Muscle of back (tissue), 3 donors: ENCODE measurements at regions not wholly inside any gene's neighbourhood (a gene's known extent, or its start where the extent isn't known, plus 50 kb on each side); places are given as distances from the start of the nearest gene placed in this dataset.
"Not testable (repeated sequence)": the region's sequence is repeated elsewhere in the genome, so short reads cannot be mapped to it uniquely, and the experiment has no call there.

ENCODE experiments used
- DNase-seq, 3 donors: peaks; one replicate each; pipeline versions ENCODE4 v3.0.0 to v3.0.0-alpha.2; 2013

DNA sequence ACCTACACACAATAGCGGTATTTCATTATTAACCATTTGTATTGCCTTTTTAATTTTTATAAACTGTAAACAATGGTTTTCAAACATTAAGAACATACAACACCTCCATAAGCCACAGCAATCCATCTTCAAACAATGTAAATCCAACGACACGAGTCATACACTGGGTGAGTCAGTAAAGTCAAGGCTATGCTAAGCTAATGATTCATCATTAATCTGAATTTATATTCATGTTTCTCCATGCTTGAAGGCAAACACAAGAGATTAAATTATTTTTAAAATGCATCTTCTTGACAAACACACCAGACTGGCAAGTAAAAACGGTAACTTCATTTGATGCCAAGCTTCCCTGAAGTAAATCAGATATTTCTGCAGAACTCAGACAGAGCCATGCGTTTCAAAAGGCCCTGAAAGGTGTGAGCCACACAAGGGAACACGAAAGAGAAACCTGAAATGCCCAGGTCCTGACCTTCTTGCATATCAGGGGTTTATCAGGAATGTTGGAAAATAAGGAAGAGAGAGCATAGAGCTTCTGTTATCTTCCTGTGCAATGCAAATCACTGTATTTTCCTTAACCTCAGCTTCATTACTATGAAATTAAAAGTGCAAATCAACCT is 162.5 kb downstream of the ALDH8A1 start:
- peak in 1 of 3 donors; percentile 37 for DNase-seq

DNA sequence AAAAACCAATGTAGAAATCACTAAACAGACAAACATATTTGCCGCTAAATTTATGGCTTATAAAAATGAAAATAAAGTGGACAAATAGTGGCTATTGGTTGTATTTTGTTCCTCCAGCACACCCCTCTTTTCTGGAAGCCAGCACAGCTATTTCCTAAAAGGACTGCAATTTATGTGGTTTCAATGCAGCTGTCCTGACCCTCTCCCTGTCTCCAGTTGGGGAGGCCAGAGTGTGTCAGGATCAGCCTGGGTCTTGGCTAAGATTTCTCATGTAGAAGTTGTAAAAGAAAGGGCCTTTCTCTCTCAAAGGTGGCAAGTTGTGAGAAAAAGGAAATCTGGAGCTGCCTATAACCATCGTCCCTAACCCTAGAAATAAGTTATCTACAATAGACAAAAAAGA is 165.6 kb downstream of the ALDH8A1 start:
- no peak for DNase-seq

DNA sequence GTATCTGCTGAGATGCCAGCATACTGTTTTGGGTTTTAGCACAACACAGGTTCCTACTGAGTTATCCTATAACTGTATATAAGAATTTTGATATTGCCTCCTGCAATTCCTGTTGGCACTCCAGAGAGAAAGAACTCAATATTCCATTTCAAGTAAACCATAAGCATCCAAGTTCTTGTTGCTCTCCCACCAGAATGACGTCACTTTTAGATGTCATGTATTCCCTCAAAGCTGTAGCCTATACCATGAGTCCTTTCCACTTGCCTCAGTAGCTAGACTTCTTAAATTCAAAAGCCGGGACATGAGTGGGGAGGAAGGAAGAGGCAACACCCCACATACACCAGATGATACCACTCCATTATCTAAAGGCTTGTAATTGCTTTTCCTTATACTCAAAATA is 171.5 kb downstream of the ALDH8A1 start:
- DNase-seq = no peak

DNA sequence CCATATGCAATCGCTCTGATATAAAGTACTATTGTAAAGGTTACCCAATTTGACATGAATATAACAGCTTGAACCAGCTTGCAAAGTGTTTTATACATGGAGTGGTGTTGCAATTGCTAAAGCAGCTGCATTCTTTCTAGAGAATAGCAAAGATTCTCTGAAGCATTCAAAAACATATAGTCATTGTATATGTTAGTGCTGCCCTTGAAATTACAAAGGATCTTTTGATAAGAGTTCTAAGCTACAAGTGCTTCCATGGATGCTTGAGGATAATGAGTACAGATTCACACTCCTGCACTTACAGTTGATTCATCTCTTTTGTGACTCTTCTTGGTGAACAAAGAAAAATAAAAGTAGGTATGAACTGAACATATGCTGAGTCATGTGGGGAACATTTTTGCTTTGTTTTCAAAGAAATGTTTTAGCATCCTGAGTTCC is 175.7 kb downstream of the ALDH8A1 start:
- peak in 1 of 3 donors; percentile 12 for DNase-seq

DNA sequence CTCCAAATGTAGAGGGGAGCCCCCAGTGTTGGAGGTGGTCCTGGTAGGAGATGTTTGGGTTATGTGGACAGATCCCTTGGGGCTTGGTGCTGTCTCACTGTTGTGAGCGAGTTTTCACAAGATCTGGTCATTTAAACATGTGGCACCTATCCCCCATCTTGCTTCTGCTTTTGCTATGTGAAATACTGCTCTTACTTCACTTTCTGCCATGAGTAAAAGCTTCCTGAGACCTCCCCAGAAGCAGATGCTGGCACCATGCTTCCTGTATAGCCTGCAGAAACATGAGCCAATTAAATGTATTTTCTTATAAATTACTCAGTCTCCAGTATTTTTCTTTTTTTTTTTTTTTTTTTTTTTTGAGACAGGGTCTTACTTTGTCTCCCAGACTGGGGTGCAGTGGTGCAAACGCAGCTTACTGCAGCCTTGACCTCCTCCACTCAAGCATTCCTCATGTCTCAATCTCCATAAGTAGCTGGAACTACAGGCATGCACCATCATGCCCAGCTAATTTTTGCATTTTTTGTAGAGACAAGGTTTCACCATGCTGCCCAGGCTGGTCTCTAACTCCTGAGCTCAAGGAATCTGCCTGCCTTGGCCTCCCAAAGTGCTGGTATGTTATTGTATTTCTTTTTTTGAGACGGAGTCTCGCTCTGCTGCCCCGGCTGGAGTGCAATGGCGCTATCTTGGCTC is 177.1 kb downstream of the ALDH8A1 start:
- DNase-seq = no peak

DNA sequence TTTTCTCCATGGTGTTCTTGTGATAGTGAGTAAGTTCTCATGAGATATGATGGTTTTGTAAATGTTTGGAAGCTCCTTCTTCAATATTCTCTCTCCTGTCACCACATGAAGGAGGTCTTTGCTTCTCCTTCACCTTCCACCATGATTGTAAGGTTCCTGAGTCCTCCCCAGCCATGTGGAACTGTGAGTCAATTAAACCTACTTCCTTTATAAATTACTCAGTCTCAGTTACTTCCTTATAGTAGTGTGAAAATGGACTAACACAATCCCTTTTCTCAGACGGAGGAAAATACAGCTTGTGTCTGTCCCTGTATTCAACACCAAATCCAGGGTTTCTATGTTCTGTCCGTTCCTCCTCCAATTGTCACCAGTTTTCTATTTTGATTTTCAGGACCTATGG is 181.0 kb downstream of the ALDH8A1 start:
- no peak for DNase-seq

DNA sequence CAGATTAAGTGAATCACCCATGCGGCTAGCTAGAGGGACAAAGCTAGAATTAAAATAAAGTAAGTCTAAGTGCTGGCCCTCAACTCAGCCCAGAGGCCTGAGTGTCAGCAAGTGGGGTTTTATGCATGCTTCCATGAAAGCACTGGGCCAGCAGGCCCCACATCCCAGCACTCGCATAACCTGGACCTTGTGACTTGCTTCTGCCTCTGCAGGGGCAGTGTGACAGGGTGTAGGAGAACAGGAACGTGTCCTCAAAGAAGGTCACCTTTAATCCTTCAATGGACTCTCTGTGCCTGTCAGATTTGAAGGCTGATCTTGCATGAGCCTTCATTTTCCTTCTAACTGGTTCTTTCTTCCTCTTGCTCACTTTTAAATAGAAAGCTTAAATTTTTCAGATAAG is 183.4 kb downstream of the ALDH8A1 start:
- no peak for DNase-seq

DNA sequence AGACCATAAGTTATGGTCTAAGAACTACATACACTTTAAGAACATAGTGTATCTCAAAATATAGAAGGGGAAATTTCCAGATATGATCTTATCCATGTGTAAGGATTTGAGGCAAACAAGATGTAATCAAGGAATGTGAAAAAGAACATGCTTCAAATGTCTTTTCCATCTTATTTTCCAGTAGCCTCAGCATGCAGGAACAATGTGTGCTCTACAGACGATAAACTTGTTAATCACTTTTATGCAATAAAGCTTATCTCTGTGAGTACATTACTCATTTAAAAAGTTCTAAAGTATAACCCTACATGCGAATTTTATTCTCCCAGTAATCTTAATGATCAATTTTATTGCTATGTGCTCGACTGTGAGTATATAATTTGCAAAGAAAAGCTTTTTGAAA is 185.2 kb downstream of the ALDH8A1 start:
- no peak for DNase-seq

DNA sequence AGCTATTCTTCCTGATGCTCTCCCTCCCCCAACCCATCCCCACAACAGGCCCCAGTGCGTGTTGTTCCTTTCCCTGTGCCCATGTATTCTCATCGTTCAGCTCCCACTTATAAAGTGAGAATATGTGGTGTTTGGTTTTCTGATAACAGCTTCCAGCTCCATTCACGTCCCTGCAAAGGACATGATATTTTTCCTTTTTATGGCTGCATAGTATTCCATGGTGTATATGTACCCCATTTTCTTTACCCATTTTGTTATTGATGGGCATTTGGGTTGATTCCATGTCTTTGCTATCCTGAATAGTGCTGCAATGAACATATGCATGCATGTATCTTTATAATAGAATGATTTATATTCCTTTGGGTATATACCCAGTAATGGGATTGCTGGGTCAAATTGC is 186.3 kb downstream of the ALDH8A1 start:
- DNase-seq = not testable (repeated sequence)

DNA sequence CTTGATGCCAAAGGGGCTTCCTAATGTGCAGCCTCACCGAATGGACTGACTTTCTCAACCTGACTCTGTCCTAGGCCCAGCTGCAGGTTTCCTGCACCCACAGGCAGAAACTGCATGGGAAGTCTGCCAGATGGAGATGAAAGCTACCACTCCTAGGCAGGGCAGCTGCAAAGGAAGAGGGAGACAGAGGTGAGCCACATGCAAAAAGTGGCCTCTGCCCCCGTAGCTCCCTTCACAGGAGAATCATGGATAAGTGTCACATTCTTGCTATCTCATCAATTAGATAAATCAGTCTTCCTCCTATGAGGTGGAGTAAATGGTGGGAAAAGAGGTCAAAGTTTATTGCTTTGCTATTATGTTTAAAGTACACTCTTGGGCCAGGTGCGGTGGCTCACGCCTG is 191.3 kb downstream of the ALDH8A1 start:
- no peak for DNase-seq

DNA sequence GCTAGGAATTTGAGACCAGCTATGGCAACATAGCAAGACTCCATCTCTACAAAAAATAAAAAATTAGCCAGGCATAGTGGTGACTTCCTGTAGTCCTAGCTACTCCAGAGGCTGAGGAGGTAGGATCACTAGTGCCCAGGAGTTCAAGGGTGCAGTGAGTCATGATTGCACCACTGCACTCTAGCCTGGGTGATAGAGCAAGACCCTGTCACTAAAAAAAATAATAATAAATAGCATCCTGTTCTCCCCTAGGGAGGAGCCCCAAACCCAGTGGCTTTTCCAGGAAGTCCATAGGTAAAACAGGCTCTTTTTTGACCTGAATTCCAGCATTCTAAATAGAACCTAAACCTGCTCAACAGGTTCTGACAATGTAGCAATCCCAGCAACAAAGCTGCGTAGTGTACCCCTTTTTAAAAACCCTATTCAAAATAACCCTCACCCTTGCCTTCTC is 192.0 kb downstream of the ALDH8A1 start:
- no peak for DNase-seq

DNA sequence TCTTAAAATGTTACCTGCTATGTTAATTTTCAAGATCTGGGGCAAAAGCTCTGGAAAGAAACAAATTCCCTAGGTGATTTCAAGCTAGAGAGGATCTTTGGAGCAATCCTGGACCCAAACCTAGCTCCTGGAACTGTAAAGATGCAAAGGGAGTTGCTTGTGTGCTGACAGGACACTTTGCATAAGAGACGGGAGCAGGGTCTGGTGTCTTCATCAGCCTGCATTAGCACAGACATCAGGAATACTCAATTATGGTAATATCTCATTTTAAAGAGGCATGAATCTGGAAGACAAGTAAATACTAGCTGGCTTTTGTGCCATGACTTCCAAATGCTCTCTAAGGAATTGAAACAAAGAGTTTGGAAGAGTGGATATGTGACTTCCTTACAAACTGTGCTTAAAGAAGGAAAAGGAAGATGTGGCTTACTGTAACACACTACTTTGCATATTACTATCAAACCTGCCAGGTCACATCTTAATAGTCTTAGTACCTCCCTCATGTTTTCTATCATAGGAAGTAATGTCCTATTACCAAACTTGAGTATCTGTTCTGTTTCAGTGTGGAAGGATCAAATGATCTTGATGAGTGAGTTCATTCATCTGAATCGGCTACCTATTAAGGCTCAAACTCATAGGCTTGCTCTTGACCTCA is 193.4 kb downstream of the ALDH8A1 start:
- DNase-seq = no peak

DNA sequence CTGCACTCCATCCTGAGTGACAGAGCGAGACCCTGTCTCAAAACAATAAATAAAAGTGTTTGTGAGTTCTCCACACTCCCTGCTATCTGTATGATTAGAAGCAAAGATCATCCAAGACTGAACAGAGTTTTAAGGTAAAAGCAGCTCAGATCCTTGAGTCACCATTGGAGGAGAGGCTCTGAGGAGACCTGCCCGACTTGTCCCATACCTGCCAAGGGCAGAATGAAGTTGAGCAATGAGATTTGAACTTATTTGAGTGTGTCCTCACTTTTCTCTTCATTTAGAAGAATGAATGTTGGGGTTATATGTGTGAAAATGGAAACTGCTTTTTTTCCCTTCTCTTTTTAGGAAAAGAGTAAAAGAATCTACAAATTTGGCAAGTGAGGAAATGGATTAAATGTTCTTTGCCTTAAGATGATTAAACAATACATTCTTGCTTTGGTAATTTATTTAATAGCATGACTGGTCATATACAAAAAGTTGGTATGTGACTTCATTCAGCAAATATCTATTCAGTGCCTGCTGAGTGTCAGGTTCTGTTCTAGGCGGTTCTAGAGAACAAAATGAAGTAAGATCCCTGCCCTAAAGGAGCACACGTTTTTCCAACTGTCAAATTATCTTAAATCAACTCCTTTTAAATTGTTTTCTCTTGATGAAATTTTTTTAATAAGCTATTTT is 195.7 kb downstream of the ALDH8A1 start:
- no peak for DNase-seq

DNA sequence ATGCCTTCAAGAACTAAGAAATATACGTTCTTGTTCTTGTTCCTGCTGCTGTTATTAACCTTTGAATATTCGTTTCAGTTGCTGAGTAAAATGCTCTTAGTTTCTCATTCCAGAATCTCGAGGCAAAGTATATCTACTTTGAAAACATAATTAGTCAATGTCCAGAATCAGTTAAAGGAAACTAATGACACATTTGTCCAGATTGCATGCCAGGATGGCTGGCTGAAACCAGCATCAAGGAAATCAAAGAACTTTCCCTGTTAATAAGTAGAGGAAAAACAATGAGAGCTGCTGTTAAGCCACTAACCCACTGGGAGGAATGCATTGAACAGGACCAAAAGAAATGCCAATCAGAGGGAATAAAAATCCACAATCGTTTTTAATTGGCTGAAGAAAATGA is 196.9 kb downstream of the ALDH8A1 start:
- no peak for DNase-seq

DNA sequence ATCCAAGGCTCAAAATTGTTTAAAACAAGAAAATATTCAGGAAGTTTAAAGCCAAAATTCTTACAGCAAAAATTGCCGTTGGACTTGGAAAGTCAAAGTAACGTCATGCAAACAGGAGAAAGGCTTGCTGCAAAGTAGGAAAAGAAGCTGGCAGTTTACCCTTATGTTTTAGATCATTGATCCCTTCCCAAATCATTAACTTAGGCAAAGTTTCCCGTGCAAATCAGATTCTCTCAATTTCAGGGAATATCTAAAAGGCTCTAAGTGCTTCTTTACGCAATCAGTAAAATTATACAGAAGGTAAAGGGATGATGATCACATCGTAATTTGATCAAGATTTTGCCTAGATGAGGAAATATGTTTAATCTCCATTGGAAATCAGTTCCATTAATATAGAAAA is 197.5 kb downstream of the ALDH8A1 start:
- DNase-seq = no peak

DNA sequence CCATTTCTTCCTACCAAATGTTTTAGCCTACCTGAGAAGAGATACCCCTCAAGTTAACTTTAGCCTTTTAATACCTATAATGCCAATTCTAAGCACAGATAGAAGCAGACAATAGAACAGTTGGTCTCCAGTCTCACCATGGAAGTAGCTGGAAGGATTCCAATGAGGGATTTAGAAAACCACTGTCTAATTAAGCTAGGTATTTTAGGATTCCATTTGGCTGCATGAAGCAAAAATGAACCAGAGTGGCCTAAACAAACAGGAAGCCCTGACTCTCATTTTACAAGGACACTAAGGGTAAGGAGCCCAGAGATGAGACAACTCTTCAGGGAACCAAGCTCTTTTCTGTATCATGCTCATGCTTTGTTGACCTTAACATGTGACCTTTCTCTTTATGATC is 199.2 kb downstream of the ALDH8A1 start:
- DNase-seq = peak in 1 of 3 donors; percentile 62

DNA sequence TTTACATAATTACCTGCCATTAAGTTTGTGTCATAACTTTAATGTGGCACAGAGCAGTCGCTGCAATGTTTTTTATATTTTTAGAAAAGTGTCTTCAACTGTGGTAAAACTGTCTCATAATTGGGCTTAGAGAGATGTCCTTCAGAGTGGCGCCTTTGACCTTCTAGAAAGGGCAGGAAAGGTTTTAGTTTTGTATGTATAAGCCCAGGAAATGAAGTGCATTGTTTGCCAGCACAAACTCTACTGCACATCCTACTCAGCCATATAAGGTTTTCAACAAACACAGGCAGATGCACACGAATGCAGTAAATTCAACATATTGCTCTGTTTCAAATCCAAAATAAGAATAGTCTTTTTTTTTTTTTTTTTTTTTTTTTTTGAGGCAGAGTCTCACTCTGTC is 201.4 kb downstream of the ALDH8A1 start:
- no peak for DNase-seq

DNA sequence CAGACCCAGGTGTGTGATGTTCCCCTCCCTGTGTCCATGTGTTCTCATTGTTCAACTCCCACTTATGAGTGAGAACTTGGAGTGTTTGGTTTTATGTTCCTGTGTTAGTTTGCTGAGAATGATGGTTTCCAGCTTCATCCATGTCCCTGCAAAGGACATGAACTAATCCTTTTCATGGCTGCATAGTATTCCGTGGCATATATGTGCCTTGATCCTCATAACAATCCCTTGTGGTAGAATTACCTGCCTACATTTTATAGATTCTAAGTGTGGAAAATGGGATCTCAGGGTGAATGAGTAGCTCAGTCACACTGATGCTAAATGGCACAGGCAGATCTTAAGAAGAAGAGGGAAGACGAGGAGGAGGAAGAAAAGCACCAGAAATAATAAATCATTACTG is 202.7 kb downstream of the ALDH8A1 start:
- not testable (repeated sequence) for DNase-seq

DNA sequence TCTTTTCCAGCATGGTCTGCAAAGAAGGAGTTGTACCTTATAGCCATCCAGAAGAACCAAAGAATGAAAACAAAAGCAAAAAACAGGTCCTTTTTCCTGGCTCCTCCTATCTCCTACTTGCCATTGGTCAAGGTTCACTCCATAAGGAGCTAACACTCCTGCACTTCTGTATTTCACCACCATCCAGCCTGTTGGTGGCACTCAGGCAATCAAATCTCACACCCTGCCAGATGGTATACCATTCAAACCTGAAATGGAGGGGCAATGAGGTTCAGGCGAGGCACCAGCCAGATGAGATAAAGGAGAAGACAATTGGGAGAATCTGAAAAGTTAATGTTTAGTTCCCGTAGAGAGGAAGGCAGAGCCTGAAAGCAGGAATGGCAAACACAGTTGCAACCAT is 203.8 kb downstream of the ALDH8A1 start:
- DNase-seq = no peak

DNA sequence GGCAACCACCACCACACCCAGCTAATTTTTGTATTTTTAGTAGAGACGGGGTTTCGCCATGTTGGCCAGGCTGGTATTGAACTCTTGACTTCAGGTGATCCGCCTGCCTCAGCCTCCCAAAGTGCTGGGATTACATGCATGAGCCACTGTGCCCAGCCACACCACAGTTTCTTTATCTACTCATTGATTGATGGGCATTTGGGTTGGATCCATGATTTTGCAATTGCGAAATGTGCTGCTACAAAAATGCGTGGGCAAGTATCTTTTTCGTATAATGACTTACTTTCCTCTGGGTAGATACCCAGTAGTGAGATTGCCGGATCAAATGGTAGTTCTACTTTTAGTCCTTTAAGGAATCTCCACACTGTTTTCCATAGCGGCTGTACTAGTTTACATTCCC is 204.7 kb downstream of the ALDH8A1 start:
- not testable (repeated sequence) for DNase-seq

DNA sequence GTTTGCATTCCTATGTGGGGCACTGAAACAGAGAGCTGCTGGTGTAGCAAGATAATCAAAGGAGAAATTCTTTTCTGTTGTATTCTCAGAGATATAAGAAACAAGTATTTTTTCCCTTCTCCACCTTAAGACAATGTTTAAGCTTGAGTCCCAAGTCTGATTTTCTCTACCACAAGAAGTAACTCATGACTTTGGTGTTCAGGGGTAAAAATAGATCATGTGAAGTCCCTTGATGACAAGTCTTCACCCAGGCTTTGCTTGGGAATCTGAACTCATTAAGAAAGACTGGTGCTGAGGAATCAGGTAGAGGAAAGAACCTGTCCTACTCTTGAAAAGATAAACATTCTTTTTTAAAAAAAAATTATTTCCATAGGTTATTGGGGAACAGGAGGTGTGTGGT is 205.6 kb downstream of the ALDH8A1 start:
- DNase-seq = no peak

DNA sequence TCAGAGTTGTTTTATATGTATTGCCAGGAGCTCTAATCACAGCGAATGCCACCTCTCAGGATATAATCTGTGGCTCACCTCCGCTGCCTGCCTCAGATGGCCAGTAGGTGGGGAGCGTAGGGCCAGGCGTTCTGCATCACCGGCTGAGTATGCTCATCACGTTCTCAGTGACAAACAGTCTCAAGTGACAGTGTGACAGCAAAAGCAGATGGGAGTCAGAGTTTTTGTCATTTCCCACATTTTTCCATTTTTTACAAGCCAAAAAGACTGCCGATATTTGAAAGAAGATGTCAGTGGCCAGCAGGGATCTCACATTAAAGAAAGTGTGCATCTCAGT is 208.7 kb downstream of the ALDH8A1 start:
- no peak for DNase-seq
